GM21723 (cell line): ENCODE measurements at regions not wholly inside any gene's neighbourhood (a gene's known extent, or its start where the extent isn't known, plus 50 kb on each side); places are given as distances from the start of the nearest gene placed in this dataset.
"Not testable (repeated sequence)": the region's sequence is repeated elsewhere in the genome, so short reads cannot be mapped to it uniquely, and the experiment has no call there.

ENCODE experiments used
- ATAC-seq: cut with Tn5 transposase; IDR thresholded peaks from one replicate; pipeline ENCODE4 v1.9.1; 2021; ENCODE audit warnings: mild to moderate bottlenecking, moderate library complexity; ENCODE audit not compliant: unreplicated experiment

DNA sequence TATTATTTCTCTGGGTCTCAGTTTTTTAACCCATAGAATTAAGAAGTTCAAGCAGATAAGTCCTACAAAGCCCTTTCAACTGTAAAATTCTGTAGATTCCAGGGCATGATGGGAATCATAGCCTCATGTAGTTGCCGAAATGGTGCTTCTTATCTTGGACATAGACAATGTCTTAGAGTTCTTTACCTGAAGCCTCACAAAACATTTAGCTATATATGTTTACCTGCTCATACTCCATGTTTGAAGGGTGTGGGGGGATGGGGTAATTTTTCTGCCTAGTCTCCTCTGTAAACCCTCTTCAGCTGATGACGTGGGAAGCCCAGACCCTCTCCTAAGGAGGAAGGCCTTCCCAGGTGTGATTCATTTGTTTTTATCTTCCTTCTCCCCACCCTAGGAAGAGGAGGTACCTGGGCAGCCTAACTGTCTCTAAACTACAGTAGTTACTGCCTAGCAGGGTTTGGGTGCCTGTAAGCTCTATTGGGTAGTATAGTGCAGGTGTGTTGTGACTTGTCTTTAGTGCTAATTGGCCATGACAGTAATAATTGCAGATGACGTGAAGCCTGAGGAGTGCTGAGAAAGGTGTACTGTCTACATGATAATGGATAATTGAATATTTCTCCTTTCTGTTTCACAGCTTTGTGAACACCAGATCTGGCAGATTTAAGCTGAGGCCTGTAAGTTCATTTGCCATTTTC lies 230.8 kb downstream of the TFAP2B start:
- no peak for ATAC-seq

DNA sequence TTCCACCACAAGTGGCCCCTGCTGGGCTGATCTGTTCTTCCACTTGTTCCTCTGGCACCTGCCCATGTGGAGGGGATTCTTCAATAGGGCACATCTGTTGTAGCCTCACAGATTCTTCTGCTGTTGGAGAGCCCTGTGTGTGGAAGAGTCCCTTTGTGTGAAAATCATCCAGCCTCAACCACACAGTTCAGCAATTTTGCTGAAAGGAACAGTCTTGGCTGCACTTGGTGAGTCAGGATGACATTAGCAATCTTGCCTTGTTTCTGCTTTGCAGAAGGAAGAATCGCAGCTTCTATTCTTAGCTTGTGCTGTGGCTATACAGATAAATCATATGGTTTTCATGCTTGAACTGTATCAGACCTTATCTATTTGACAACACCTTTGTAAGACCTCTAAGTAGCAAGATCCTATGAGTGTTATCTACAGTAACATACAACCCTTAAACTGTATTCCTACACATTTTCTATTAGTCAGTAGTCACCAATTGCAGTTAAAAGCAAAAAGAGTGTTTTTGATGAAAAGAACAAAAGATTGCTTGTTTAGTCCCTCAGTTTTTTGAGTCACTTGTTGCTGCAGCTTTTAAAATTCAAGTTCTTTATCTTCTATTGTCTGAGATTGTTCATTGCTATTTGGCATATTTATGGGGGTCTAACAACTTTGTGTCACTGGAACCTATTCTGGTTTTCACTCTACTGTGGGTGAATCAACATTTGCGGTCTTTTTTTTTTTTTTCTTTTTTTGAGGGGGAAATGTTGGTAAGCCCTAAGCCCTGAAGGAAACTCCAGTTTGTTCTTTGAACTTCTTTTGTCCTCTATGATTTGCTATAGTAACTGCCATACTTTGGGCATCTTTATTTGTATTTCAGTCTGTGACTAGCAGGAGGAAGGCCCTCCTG lies 231.6 kb downstream of the TFAP2B start:
- no peak for ATAC-seq

DNA sequence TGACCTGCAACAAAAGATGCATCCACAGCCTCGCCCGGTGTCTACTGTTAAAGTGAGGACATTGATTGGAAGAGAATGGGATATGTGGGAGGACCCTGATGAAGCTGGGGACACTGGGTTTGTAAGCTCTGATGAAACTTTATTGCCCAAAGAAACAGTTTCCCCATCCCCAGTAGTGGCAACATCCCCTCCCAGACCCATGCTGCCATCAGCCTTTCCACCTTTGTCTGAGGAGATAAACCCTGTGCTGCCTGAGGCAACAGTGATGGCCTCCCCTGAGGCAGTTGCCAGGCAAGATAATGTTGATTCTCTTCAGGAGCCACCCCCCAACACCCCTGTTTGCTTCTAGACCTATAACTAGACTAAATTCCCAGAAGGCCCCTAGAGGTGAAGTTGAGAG lies 234.0 kb downstream of the TFAP2B start:
- not testable (repeated sequence) for ATAC-seq

DNA sequence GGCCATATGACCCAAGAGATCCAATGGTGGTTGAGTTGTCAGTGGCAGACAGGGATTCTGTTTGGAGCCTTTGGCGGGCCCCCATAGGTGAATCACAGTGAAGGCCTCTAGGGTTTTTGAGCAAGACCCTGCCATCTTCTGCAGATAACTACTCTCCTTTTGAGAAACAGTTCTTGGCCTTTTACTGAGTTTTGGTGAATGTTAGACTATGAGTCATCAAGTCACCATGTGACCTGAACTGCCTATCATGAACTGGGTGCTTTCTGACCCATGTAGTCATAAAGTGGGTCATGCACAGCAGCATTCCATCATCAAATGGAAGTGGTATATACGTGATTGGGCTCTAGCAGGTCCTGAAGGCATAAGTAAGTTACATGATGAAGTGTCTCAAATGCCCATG lies 236.6 kb downstream of the TFAP2B start:
- not testable (repeated sequence) for ATAC-seq

DNA sequence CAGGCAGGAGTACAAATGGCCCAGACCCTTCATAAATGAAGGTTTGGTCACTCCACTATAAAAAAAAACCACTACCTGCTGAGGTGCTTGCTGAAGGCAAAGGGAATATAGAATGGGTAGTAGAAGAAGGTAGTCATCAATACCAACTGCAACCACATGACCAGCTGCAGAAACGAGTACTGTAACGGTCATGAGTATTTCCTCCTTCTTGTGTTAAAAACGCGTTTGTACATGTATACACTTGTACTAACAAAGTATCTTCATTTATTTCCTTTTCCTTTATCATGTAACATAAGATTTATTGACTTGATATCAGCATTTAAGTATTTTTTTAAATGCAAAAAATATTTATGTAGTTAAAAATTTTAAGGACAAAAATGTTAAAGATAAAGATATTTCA lies 238.6 kb downstream of the TFAP2B start:
- ATAC-seq = no peak

DNA sequence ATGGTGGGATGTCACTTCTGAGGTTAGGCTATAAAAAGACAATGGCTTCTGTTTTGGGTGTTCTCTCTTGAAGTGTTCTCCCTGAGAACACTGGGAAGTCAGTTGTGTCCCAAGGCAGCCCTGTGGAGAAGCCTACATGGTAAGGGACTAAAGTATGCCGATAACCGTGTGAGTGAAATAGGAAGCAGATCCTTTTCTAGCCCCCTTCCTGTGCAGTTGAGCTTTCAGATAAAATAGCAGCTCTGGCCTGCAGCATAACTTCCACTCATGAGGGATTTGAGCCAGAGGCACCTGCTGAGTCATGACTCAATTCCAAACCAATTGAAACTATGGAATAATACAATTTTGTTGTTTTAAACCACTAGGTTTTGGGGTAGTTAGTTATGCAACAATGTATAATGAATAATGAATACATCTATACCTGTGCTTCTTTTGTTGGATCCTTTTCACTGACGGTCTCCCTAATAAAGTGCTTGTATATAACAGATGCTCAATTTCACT lies 241.6 kb downstream of the TFAP2B start:
- no peak for ATAC-seq

DNA sequence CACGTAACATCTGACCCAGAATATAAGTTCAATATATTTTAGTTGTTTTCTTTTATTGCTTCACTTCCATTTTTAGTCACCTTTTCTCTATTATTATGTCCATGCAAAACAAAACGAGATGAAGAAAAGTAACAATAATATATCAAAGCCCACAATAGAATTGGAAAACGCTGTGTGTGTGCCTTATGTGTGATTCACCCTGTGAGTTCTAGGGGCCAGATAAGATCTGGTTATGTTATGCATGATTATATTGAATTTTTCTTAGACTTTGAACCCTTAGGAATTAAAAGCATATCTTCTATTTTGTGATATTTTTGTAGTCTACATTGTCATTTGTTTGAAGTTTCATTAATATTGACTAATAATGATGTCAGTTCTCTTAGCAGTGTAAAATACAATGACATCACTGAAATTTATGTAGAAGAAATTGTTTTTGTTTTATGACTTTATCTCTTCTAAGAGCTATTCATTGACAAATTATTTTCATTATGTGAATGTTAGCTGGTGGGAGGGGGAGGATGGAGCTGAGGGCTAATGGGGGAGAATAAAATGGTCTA lies 243.6 kb downstream of the TFAP2B start:
- no peak for ATAC-seq

DNA sequence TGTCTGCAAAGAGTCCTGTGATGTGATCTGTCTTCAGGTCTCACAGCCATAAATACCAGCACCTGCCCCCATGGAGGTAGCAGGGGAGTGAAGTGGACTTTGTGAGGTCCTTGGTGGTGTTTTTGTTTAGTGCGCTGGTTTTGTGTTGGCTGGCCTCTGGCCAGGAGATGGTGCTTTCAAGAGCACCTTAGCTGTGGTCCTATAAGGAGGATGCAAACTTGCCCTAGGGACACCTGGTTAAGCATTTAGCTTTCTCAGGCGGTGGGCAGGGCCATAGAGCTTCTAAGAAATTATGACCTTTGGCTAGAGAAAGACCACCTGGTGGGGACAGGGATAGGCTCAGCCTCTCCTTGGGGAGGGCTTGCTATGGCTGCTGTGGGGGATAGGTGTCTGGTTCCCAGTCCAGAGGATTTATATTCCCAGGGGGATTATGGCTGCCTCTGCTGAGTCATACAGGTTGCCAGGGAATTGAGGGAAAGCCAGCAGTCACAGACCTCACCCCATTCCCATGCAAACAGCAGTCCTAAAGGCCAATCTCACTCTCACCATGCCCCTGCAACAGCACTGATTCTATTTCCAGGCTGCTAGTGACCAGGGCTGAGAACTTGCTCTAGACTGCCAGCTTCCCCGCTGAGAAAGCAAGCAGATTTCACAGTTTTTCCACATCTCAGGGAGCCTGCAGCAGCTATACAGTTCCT lies 259.3 kb downstream of the TFAP2B start:
- no peak for ATAC-seq

DNA sequence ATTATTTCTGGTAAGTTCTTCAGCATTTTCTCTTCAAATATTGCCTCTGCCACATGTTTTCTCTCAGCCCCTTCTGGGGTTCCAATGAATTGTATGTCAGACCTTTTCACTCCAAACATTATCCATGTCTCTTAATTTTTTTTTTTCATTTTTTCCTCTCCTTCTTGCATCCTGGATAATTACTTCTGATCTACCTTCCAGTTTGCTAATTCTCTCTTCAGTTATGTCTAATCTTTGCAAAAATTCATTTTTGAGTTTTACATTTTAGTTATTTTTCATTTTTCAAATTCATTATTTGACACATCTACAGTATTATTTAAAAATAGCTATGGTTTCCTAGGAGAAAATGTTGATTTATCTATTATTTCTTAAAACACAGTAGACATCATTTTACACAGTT lies 271.7 kb downstream of the TFAP2B start:
- ATAC-seq = no peak

DNA sequence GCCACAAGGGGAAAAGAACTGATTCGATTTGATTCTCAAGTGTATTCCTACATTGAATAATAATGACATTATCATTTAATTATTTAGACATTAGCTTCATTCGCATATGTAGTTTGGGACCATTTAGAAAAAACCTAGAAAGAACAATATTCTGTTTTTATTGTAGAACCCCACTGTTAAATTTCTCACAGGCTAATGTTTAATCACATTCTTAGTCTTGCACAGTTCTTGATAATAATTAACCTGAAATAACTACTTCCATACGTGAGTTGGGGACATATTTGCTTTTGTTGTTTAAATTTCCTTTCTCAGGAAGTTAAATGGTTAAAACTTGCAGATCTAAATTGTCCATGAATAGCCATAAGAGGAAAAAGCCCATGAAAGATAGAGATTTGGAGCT lies 275.2 kb downstream of the TFAP2B start:
- ATAC-seq = no peak

DNA sequence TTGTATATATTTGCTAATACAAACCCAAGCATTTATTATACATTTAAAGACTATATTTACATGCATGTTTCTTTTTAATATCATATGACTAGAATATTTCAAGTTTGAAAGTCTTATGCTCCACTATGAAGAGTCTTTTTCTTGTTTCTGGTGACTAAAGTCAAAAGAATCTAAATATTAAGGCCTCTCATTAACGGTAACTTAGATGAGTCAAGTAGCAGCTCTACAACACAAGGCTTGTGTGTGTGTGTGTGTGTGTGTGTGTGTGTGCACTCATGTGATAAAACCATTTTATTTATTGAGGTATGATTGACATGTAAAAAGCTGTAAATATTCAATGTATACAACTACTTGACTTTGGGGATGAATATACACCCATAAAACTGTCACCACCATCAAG lies 275.6 kb downstream of the TFAP2B start:
- no peak for ATAC-seq

DNA sequence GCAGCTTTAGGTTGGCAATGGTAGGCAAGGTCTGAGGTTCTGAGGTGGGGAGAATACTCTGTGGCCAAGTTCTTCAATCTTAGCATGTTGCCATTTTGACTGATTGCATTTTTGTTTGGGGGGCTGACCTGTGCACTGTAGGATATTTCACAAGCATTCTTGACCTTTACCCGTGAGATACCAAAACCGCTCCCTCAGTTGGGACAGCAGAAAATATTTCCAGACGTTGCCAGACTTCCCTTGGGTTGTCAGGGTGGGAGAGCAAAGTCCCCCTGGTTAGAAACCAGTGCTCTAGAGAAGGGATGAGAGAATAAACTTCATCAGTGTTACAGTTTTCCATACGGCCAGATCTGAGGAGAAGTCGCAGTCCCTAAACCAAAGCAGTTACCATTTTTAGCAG lies 279.6 kb downstream of the TFAP2B start:
- ATAC-seq = no peak

DNA sequence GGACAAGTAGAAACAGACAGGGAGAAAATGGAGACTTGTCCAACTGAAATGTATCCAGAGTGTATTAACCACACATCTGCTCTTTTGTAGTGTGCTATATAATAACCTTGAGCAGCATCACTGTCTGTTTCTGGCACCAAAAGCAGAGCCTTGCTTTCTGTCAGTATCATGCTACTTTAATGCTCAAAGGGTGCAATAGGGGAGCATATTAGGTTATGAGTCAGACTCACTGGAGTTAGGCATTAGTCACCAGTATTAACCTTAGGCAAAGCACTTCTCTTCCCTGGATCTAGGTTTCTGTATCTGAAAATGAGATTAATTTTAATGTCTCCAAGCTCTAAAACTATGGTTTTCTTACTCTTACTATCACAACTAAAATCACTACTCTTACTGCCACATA lies 280.1 kb downstream of the TFAP2B start:
- no peak for ATAC-seq

DNA sequence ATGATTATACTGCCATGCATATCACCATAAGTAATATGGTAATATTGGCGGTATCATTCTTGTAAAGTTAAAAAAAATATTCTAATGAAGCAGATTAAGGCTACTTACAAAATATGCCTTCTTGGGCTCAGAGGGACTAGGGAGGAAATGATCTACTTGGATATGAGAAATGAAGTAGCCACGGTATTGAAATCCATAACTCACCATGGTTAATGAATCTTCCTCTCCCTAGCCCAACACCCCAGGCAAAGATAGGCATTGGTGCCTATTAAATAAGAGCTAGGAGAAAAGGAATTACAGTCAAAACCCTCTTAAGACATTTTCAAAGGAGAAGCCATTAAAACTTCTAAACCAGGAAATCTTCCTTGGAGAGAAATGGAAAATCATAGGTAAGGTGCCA lies 280.5 kb downstream of the TFAP2B start:
- no peak for ATAC-seq

DNA sequence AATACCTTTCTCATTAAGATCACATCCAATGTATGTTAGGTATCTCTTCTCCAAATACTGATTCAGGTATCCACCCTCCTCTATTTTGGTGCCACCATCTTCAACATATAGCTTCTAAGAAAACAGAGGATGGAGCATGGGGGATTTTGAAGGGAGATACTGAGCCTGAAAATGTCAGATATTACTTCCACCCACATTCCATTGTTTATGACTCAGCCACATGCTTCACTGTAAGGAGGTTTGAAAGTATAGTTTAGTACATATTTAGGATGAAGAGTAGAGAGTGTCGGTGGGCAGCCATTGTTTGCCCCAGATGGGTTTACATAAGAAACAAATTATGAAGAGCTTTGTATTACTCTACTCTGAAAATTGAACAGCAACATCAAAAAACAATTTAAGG lies 286.7 kb downstream of the TFAP2B start:
- no peak for ATAC-seq

DNA sequence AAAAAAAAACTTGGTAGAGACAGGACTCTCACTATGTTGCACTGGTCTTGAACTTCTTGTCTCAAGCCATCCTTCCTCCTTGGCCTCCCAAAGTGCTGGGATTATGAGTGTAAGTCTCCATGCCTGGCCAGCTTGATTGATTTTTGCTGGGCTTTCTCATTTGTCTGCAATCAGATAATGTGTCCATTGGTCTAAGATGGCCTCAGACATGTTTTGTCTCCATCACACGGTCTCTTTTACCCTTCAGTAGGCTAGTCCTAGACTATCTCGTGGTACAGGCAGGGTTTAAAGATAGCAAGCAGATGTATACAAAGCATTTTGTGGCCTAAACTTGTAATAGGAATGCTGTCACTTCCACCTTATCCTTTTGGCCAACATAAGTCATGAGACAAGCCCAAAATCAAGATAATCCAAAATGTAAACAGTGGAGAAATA lies 289.1 kb downstream of the TFAP2B start:
- no peak for ATAC-seq

DNA sequence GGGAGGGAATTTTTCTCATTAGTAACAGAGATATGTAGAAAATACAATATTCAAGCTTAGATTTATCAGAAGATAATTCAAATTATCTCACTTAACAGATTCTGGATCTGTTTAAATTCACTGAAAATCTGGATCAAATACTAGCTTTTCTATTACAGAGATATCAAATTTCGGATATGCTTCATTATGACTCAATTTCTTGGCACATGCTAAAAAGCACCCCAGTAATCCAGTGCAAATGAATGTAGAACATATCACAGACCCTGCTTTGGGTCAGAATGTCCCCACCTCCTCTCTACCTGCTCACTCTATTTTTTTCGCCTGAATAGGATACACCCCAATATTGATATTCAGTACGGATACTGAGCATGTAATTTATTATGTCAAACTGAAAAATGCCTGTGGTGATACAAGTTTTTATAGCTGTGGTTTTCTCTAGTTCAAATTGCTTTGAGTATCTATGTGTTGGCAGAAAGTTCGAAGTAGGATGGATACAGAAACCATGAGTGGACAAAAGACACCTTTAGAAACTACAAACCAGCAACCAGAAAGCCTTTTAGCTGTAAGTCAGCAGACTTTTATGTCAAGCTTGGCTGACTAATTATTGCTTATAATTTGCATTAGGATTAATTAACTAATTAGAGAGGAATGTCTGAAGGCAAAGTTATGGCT lies 290.0 kb downstream of the TFAP2B start:
- ATAC-seq = no peak

DNA sequence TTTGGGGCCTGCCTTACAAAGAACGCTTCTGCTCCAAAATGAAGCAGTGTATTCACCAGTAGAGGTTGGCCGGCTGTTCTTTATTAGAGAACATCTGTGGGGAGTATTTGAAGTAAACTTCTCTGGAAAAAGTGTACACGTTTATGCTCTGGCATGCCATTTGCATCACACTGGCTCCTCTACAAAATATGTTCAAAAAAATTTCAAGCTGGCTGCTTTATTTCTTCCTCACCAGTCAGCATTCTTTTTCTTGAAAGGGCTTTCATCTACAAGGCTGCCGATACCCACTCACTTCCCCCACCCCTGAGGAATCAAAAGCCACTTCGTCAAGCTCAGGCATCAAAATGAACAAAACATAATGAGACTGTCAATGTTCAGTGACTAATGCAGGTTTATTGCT lies 294.1 kb downstream of the TFAP2B start:
- no peak for ATAC-seq

DNA sequence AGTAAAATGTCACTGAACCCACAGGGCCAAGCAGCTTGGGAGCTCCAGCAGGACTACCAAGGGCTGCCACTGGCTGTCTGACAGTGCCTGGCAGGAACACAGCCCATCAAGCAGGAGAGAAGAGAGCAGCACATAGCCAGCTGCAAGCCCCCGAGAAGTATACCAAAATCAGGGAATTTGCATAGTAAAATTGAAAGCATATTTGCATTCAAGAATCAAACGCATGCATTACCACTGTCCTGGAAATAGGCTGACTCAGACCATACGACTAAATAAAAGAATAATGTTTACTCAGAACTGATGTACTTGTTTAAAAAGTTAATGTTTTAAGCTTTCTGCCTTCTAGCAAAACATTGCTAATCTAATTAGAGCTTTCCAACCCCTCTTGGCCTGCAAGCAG lies 298.1 kb downstream of the TFAP2B start:
- ATAC-seq = no peak

DNA sequence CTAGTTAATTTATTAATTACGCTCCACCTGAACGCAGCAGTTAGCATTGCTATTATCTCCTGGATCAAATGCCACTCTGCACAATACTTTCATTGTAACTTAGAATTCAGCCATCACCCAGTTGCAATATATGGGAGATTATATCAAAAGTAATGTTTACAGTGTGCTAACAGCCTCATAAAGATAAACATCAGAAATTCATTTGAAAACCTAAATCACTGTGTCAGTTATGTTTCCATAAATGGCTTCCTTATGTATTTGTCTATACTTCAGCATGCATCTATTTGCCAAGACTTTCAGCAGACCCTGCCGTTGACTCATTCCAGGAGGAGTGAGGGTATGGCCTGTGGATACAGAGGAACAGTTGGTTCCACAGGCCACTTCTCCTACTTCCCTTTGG lies 300.1 kb downstream of the TFAP2B start:
- no peak for ATAC-seq

DNA sequence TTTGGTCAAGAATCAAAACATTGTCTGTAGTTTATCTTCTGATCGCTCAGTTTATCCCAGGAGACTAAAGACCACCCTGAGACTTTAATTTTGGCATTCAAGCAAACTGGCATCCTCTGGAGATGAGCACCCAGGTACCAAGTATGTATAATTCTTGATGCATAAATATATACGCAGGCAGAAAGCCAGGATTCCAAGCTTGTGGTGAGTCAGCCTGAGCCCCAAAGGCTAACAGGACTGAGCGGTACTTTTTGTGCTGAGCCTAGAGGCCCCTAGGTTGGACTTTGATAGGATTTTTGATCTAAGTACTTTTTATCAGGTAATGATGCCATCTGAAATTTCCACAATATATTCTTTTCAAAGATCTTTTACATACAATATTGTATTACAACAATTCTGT lies 301.3 kb downstream of the TFAP2B start:
- ATAC-seq = no peak
